Fibroblast of mammary gland (primary cell): ENCODE measurements at regions not wholly inside any gene's neighbourhood (a gene's known extent, or its start where the extent isn't known, plus 50 kb on each side); places are given as distances from the start of the nearest gene placed in this dataset.
"Not testable (repeated sequence)": the region's sequence is repeated elsewhere in the genome, so short reads cannot be mapped to it uniquely, and the experiment has no call there.

Experiments used
- DNase-seq: peaks from one replicate; pipeline ENCODE4 v3.0.0-alpha.2; 2010; ENCODE audit warnings: low read depth
- H3K4me3 ChIP-seq: 2 replicates; pipeline ENCODE4 v1.5.1; 2011; ENCODE audit warnings: low read depth, mild to moderate bottlenecking, low read length, moderate library complexity; ENCODE audit not compliant: control insufficient read depth
- TF ChIP-seq, protein P1 (sequence below): conservative IDR thresholded peaks from 2 replicates; pipeline ENCODE4 v1.5.1; 2011; ENCODE audit warnings: low read depth, low read length, inconsistent platforms; ENCODE audit not compliant: control insufficient read depth, insufficient read depth

DNA sequence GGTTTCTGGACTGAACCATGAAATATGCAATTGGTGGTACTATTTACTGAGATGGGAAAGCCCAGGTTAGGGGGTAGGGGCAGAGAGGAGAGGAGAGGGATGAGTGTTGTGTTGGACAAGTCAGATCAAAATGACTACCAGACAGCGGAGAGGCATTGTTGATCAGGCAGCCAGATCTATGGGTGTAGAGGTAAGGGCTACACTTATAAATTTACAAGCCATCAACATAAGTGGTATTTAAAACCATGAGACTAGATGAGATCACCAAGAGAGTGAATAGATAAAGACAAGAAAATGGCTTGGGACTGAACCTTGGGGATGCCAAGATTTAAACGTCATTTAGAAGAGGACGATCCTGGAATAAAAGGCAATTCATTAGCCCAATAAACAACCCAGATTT, 123.4 kb downstream of the NXPE2 start:
- TF ChIP-seq, protein P1, sequence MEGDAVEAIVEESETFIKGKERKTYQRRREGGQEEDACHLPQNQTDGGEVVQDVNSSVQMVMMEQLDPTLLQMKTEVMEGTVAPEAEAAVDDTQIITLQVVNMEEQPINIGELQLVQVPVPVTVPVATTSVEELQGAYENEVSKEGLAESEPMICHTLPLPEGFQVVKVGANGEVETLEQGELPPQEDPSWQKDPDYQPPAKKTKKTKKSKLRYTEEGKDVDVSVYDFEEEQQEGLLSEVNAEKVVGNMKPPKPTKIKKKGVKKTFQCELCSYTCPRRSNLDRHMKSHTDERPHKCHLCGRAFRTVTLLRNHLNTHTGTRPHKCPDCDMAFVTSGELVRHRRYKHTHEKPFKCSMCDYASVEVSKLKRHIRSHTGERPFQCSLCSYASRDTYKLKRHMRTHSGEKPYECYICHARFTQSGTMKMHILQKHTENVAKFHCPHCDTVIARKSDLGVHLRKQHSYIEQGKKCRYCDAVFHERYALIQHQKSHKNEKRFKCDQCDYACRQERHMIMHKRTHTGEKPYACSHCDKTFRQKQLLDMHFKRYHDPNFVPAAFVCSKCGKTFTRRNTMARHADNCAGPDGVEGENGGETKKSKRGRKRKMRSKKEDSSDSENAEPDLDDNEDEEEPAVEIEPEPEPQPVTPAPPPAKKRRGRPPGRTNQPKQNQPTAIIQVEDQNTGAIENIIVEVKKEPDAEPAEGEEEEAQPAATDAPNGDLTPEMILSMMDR: no peak
- DNase-seq: no peak
- H3K4me3 ChIP-seq: no peak overlapping the region

DNA sequence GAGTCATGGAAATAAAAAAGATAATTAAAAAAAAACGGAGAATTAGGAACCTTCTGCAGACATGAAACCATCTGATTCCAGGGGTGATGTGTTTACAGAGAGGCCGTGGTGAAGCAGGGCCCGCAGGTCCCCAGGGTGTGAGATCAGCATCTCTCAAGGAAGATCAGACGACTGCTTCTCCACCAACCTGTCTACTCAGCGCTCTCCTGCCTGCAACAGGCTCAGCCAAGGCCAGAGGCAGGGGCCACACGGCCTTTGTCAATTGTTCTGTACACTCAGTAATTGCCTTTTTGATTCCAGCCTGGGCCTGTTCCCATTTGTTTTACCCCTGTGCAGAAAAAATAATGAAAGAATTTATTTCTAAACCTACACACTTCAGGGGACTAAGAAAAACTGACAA, 124.6 kb downstream of the NXPE2 start:
- no peak for DNase-seq
- H3K4me3 ChIP-seq: no peak overlapping the region

DNA sequence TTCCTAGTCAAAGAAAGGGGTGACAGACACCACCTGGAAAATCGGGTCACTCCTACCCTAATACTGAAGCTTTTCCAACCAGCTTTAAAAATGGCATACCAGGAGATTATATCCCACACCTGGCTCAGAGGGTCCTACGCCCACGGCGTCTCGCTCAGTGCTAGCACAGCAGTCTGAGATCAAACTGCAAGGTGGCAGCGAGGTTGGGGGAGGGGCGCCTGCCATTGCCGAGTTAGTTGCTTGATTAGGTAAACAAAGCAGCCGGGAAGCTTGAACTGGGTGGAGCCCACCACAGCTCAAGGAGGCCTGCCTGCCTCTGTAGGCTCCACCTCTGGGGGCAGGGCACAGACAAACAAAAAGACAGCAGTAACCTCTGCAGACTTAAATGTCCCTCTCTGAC, 127.1 kb downstream of the NXPE2 start:
- not testable (repeated sequence) for DNase-seq

More for the DNA sequence above, 124.6 kb downstream of the NXPE2 start:
- TF ChIP-seq, protein P1: no peak

DNA sequence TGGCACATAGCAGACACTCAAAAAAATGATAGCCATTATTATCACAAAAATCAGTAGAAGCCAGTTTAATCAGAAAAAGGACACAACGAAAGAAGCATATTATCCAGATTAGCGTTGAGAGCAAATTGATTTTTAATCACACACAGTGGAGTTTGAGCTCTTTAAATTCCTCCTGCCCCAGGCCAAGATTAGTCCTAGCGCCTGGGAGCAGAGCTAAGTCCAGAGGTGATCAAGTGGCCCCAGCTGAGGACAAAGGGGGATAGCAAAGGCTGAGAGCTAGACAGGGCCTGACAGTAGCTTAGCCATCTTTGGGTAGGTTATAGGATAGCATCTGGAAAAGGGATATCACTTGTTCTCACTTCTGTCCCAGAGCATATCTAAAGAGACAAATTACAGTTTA, 133.6 kb downstream of the NXPE2 start:
- DNase-seq: no peak

More for the DNA sequence above, 127.1 kb downstream of the NXPE2 start:
- not testable (repeated sequence) for H3K4me3 ChIP-seq

DNA sequence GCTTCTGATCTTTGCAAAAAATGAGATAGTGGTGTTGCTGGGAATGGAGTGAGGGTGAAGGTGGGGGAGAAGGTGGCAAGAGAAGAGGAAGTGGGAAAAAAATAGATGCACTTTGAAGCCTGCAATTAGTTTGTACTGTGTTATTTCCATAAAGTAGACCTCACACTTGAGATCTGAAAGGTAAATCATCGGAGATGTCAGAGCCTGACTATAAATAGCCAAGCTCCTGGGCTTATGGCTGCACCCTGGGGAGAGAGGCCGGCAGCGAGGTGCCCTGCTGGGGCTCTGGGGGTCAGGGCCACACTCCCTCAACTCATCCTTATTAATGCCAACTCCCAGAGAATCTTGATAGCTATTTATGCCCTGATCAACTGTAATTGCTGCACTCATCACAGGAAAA, 134.4 kb downstream of the NXPE2 start:
- TF ChIP-seq, protein P1: no peak
- H3K4me3 ChIP-seq: no peak overlapping the region
- DNase-seq: no peak

More for the DNA sequence above, 133.6 kb downstream of the NXPE2 start:
- H3K4me3 ChIP-seq: no peak overlapping the region
- TF ChIP-seq, protein P1: no peak

DNA sequence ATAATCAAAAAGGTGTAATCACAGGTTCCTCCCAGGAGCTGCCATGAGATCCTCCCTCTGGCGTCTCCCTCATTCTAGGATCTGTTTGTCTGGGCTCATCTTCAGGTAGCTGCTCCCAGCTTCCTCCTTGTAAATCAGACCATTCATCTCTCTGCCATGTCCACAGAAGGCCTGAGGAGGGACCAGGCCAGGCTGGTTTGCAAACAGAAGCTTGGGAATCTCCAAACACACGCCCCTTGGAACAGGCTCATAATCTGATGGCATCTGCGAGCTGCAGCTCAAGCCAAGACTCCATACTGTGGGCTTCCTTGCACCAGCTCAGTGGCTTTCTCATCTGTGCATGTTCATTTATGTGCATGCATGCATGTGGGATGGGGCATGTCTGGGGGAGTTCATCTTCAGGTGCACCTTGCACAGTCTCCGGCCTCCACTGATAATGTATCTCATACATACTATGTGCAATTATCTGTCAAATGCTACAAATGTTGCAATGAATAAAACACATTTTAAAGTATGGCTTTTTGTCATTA, 134.9 kb downstream of the NXPE2 start:
- TF ChIP-seq, protein P1: no peak
- no peak for DNase-seq
- H3K4me3 ChIP-seq: no peak overlapping the region

DNA sequence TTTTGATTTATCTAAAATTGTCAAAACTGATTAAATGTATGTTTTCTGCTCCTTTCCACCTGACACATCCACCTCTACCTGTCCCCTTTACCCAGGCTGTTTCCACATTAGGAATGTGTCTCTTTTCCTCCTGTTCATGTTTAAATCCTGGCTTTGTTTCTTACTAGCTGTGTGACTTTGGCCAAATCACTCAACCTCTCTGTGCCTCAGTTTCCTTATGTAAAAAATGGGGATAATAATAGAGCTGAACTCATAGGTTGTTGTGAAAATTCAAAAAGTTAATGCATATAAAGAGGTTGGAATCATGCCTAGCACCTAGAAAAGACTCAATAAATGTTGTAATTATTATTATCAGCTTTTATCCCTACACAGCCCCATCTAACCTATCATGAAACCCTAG, 136.8 kb downstream of the NXPE2 start:
- TF ChIP-seq, protein P1: no peak
- no peak for DNase-seq
- H3K4me3 ChIP-seq: no peak overlapping the region

DNA sequence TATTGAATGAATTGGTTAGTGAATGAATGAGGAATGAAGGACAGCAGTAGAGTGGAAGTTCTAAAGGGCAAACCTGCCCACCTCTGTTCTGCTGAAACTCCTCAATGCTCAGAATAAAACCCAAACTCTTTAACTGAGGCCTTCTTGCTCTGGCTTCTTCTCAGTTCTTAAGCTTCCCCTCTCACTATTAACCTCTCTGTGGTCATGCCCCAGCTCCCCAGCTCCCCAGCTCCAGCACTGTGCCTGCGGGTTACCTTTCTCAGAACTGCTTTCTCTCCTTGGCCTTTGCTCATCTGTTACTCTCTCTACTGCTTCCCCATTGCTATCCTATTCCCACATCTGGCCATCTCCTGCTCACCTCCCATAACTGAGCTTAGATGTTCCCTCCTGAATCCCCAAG, 137.4 kb downstream of the NXPE2 start:
- no peak overlapping the region for H3K4me3 ChIP-seq
- DNase-seq: no peak
- TF ChIP-seq, protein P1: no peak
